Glutamatergic neuron (in vitro differentiated cells): ENCODE measurements at regions not wholly inside any gene's neighbourhood (a gene's known extent, or its start where the extent isn't known, plus 50 kb on each side); places are given as distances from the start of the nearest gene placed in this dataset.

Source experiments
- DNase-seq: peaks from one replicate; pipeline ENCODE4 v3.0.0; 2022
- H3K27ac Mint-ChIP-seq: one replicate; pipeline ENCODE4 v1.8.0; 2020; ENCODE audit warnings: mild to moderate bottlenecking, mixed read lengths, inconsistent platforms; ENCODE audit not compliant: unreplicated experiment
- H3K27me3 Mint-ChIP-seq: one replicate; pipeline ENCODE4 v1.8.0; 2020; ENCODE audit warnings: mild to moderate bottlenecking, moderate library complexity, mixed read lengths, inconsistent platforms; ENCODE audit not compliant: unreplicated experiment
- H3K36me3 Mint-ChIP-seq: one replicate; pipeline ENCODE4 v1.8.0; 2020; ENCODE audit warnings: mild to moderate bottlenecking, mixed read lengths, inconsistent platforms; ENCODE audit not compliant: unreplicated experiment
- H3K4me1 Mint-ChIP-seq: one replicate; pipeline ENCODE4 v1.8.0; 2020; ENCODE audit warnings: mild to moderate bottlenecking, low read depth, mixed read lengths, inconsistent platforms; ENCODE audit not compliant: unreplicated experiment
- H3K4me3 Mint-ChIP-seq: one replicate; pipeline ENCODE4 v1.8.0; 2020; ENCODE audit warnings: mild to moderate bottlenecking, mixed read lengths, inconsistent platforms; ENCODE audit not compliant: unreplicated experiment
- H3K9me3 Mint-ChIP-seq: one replicate; pipeline ENCODE4 v1.8.0; 2020; ENCODE audit warnings: mild to moderate bottlenecking, moderate library complexity, mixed read lengths, inconsistent platforms; ENCODE audit not compliant: unreplicated experiment
- CTCF ChIP-seq: fragments of 200-600 bp; sonication (generic); IDR thresholded peaks from one replicate; pipeline ENCODE4 v1.5.0; 2021; ENCODE audit not compliant: partially characterized antibody, unreplicated experiment

GRCh38 chr2:19669126-19669525, 232.7 kb downstream of the TTC32 start:
- peaks cover 2% of the 10 kb centered on the region for H3K9me3 Mint-ChIP-seq
- H3K27ac Mint-ChIP-seq: no peak overlapping the region
- DNase-seq: no peak
- no peak overlapping the region for H3K4me3 Mint-ChIP-seq
- no peaks in the 10 kb centered on the region for H3K27me3 Mint-ChIP-seq
- no peak for TF ChIP-seq CTCF
- peaks cover 10% of the 10 kb centered on the region for H3K4me1 Mint-ChIP-seq
- no peaks in the 10 kb centered on the region for H3K36me3 Mint-ChIP-seq

DNA sequence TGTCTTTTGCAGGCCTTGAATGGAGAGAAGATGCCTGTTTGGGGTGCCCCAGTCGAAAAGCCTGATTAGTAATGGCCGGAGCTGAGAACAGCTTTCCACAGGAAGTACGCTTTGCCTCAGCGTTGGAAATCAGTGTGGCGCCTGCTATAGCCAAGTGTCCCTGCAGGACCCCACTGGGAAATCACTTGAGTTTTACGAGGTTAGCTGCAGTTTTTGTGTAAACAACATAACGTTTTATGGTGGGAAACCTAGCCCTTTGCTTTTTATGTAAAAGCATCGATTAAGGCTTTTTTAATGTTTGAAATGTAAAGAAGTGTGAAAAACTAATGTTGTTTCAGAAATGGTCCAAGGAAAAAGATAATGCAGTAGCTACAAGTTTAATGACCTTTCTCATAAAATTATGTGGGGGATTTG, 234.2 kb downstream of the TTC32 start:
- no peak for DNase-seq
- no peaks in the 10 kb centered on the region for H3K27me3 Mint-ChIP-seq
- no peaks in the 10 kb centered on the region for H3K9me3 Mint-ChIP-seq
- TF ChIP-seq CTCF: no peak
- H3K4me1 Mint-ChIP-seq: peaks cover 3% of the 10 kb centered on the region
- no peak overlapping the region for H3K4me3 Mint-ChIP-seq
- H3K27ac Mint-ChIP-seq: no peak overlapping the region
- H3K36me3 Mint-ChIP-seq: no peaks in the 10 kb centered on the region

- Mint-ChIP-seq H3K27me3 (no peaks in the 10 kb centered on the region), H3K27ac (no peak overlapping the region), H3K4me1 (peaks cover 3% of the 10 kb centered on the region), H3K4me3 (no peak overlapping the region), H3K36me3 (no peaks in the 10 kb centered on the region), H3K9me3 (no peaks in the 10 kb centered on the region)
- TF ChIP-seq CTCF: no peak
- DNase-seq: no peak
Observed at GRCh38 chr2:19667085-19667484, 234.7 kb downstream of the TTC32 start.

- no peaks in the 10 kb centered on the region for H3K4me1 Mint-ChIP-seq
- TF ChIP-seq CTCF: no peak
- H3K27me3 Mint-ChIP-seq: no peaks in the 10 kb centered on the region
- no peaks in the 10 kb centered on the region for H3K9me3 Mint-ChIP-seq
- no peaks in the 10 kb centered on the region for H3K36me3 Mint-ChIP-seq
- H3K4me3 Mint-ChIP-seq: no peak overlapping the region
- DNase-seq: no peak
- no peak overlapping the region for H3K27ac Mint-ChIP-seq
Observed at GRCh38 chr2:19664646-19665045, 237.1 kb downstream of the TTC32 start.

DNA sequence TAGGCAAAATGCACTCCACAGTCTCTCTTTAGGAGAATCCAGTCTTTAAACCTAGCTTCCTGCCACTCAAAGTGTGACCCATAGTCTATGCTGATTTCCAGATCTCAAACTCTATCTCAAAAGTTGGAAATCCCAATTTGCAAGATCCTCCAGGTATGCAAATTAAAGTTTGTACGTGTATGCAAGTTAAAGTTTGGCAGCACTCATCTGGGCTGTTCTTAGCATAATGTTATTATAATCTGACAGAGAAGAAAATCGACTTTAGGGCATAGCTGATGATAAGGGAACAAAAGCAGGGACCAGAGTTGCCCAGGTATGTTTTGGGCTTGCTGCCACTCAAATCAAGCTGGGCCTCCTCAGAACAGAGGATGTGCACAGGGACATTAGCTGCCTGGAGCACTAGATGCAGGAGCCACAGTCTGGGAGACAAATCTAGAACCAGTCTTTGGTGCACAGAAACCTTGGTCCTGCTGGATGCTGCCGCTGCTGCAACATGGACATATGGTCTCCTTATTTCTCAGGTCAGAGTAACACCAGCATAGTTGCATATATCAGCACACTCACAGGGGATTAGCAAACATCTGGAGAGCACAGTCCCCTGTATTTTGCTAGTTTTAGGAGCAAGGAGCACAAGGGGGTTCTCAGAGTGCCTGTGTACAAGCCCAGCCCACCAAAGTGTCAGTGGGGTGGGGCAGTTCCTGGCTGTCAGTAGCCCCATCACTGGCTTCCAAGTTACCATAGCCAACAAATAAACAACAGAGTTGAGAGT, 242.6 kb downstream of the TTC32 start:
- Mint-ChIP-seq H3K36me3 (no peaks in the 10 kb centered on the region), H3K27me3 (no peaks in the 10 kb centered on the region), H3K4me3 (no peak overlapping the region), H3K9me3 (no peaks in the 10 kb centered on the region), H3K4me1 (no peaks in the 10 kb centered on the region), H3K27ac (no peak overlapping the region)
- TF ChIP-seq CTCF: no peak
- DNase-seq: no peak
